ENCODE measurements at regions not wholly inside any gene's neighbourhood (a gene's known extent, or its start where the extent isn't known, plus 50 kb on each side); places are given as distances from the start of the nearest gene placed in this dataset.

- no peak for TF ChIP-seq CTCF (IDR thresholded peaks at IDR 0.05)
These were observed 579.4 kb downstream of the JRKL start for GRCh38 chr11:96969251-96969650.

GRCh38 chr11:96978751-96979150, 588.9 kb downstream of the JRKL start:
- TF ChIP-seq CTCF (IDR thresholded peaks at IDR 0.05) = no peak

- TF ChIP-seq CTCF (IDR thresholded peaks at IDR 0.05) = no peak
These were observed 596.7 kb downstream of the JRKL start for GRCh38 chr11:96986516-96986915.

- TF ChIP-seq CTCF (IDR thresholded peaks at IDR 0.05) = no peak
These were observed 601.1 kb downstream of the JRKL start for GRCh38 chr11:96990914-96991313.

- TF ChIP-seq CTCF (IDR thresholded peaks at IDR 0.05) = no peak
These were observed 610.7 kb downstream of the JRKL start for GRCh38 chr11:97000481-97000880.

GRCh38 chr11:97007283-97007682, 617.5 kb downstream of the JRKL start:
- TF ChIP-seq CTCF (IDR thresholded peaks at IDR 0.05) = no peak

- TF ChIP-seq CTCF (IDR thresholded peaks at IDR 0.05) = no peak
These were observed 619.8 kb downstream of the JRKL start for GRCh38 chr11:97009613-97010012.

GRCh38 chr11:97015327-97015726, 625.5 kb downstream of the JRKL start:
- TF ChIP-seq CTCF (IDR thresholded peaks at IDR 0.05) = no peak
